ENCODE measurements at regions not wholly inside any gene's neighbourhood (a gene's known extent, or its start where the extent isn't known, plus 50 kb on each side); places are given as distances from the start of the nearest gene placed in this dataset.

DNA sequence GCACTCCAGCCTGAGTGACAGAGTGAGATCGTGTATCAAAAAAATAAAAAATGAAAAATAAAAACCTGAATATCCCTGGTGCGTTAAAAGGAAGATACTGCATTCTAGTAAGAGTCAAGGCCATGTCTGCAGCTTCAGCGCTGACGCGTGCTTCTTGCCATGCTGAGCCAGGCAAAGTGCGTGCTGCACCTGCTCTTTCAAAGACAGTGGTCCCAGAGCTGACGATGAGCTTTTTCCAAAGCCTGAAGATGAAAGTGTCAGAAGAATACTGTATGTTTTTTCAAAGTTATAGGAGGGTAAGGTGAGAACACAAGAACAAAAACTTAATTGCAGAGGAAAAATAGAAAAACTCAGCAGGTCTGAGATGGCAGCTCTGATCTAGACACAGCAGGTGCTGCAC lies 115.1 kb downstream of the RNASET2 start:
- DNase-seq = no peak

DNA sequence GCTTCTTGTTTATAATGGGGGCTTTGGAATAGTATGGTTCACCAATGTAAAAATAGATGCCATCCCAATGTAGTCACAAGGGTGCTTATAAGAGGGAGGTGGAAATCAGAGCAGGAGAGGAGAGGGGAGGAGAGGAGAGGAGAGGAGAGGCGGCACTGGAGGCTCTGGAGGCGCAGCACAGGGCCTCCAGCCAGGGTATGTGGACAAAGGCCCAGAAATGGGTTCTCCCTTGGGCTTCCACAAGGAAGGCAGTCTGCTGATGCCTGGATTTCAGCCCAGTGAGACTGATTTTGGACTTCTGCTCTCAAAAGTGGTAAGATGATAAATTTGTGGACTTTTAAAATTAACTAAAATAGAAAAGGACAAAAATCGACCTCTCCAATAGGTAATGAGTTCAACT lies 116.8 kb downstream of the RNASET2 start:
- no peak for DNase-seq

DNA sequence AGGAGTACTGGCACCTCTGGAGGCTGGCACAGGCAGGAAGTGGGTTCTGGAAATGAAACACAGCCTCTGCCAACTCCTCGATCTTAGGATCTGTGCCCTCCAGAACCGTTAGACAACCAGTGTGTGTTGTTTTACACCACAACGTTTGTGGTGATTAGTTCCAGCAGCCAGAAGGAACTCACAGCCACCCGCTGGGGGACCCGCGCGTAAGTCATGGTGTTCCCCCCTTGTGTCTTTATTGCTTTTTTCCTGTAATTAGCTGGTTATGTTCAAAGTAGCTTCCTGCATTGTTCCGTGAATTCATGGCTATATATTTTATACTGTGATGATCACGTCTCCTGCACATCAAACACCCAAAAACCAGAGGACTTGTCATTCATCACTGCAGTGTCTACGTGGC lies 117.4 kb downstream of the RNASET2 start:
- no peak for DNase-seq

DNA sequence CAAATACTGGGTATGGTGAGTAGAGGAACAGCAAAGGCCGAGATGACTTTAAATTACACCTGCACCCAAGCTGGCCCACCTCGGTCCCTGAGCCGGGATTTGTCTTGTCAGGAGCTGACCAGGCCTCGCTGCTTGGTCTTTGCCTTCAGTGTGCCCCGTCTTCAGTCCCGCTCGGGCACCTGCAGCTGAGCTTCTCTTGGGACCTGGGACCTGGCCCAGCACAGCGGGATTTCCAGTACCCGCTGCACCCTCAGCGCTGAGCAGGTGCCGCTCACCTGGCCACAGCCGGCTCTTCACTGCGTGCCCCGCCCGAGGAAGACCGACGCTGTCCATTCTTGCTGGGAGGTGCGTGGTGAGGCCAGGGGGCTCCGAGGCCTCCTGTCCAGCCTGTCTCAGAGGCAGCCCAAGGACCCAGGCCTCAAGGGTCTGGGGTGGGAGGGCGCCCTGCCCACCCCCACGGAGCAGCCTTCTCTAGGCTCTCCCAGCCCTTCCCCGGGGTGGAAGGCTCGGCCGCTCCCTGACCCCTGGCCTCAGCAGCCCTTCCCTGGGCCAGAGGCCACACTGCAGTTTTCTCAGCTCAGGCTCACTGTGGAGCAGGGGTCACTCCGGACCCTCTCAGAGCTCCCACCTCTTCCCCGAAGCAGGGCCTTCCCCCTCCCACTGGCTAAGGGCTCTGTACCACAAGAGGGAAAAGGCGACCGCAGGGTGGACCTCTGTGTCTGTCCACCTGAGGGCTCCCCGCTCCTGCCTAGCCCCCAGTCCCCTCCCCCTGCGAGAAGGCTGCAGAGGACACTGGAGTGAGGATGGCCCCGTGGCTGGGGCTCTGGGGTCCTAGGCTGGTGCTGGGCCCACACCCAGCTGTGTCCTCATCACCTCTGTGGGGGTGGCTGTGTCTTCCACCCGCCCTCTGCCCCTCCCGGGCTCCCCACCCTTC lies 119.3 kb downstream of the RNASET2 start:
- DNase-seq = no peak

DNA sequence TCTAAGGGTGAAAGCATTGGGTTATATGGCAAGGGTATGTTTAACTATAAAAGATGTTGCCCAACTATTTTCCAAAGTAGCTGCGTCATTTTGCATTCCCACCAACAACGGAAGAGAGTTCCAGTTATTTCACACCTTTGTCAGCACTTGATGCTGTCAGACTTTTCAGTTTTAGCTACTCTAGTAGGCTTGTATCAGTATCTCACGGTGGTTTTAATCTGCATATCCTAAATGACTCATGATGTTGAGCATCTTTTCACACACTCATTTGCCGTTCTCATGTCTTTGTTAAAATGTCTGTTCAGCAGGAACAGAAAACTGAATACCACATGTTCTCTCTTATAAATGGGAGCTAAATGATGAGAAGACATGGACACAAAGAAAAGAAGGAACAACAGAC lies 122.3 kb downstream of the RNASET2 start:
- DNase-seq = no peak

DNA sequence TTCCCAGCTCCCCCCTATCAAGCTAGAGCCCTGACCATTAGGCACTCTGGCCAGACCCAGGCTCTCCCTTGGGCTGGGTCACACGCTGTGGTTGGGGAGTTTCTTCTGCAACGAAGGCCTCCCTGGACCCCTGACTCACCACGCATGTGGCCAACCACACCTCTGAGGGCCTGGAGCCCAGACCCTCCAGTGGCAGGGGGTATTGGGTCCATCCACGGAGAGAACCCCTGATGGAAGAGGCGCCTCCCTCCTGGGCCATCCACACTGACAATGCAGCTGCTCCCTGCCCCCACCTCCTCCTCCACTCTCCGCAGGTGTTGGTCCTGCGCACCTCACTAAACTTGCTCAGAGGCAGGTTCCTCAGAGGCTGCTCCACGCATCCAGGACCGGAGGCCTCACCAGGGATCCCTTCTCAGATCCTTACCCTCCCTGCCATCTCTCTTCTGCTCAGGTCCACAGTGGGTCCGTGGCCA lies 125.4 kb downstream of the RNASET2 start:
- no peak for DNase-seq

DNA sequence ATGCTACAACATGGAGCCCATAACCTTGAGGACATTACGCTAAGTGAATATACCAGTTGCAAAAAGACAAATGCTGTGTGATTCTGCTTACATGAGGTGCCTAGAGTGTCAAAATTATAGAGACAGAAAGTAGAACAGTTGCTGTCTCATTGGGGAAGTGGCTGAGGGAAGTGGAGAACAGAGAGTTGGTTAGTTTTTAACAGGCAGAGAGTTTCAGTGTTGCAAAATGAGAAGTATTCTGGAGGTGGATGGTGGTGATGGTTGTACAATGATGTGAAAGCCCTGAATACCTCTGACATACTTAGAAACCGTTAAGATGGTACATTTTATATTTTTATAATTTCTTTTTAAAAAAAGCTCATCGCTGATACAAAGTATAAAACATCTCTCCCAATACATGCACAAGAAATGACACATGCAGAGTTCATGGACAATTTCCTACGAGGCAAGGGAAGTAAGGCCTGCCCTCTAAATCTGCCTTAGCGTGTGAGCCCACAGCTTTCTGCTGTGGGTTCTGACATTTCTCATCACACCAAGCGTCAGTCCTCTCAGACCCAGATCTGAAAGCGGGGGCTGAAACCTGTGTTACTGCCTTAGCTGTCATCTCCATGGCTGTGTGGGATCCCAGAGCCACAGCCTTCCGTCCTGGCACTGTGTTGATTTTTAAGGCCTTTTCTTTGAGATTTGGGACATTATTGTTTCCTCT lies 126.0 kb downstream of the RNASET2 start:
- DNase-seq = no peak

DNA sequence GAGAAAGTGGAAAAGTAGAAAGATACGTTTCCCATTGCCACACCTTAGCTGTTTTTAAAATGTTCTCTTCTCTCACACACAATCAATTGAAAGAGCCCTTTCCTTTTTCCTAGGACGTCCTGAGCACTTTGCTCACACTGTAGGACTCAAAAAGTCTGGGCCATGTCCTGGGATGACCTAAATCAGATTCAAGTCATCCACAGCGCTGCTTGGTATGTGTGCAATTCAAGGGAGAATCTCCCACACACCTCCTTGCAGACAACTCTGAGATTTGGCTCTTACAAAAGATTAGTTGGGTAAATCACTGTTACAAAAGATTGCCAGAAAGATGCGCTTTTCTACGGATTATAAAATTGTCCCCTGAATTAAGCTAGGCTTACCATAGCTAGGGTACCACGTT lies 130.1 kb downstream of the RNASET2 start:
- no peak for DNase-seq

DNA sequence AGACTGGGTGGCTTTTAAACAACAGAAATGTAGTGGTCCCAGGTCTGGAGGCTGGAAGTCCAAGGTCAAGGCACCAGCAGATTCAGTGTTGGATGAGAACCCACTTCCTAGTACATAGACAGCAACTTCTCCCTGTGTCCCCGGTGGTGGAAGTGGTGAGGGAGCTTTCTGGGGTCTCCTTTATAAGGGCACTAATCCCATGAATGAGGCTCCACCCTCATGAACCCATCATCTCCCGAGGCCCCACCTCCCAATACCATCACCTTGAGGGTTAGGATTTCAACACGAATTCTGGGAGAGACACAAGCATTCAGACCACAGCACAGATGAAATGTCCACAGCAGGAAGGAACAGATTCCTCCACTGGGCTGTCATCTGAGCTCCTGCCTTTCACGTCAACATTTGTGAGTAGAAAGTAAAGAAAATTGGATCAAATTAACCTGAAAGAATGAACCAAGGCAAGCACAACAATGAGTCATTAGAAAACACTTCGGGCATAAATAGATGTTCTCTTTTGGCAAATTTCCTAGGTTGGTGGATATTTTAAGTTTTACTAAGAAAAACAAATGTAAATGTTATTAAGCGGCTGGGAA lies 130.7 kb downstream of the RNASET2 start:
- no peak for DNase-seq

DNA sequence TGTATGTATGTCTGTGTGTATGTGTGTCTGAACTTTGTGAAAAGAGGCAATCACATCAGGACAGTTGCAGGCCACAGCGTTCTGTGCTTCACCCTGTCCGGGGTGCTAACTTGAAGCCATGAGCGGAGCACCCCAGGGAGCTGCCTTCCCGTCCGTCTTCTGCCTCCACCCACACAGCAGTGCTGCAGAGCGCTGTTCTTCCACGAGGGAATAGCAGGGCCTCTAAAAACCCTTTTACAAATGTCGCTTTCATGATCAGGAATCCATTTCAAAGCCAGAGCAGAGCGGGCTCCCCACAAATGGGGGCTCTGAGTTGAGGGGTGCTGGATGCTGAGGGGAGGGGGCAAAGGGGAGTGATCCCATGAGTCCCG lies 131.5 kb downstream of the RNASET2 start:
- DNase-seq = no peak

DNA sequence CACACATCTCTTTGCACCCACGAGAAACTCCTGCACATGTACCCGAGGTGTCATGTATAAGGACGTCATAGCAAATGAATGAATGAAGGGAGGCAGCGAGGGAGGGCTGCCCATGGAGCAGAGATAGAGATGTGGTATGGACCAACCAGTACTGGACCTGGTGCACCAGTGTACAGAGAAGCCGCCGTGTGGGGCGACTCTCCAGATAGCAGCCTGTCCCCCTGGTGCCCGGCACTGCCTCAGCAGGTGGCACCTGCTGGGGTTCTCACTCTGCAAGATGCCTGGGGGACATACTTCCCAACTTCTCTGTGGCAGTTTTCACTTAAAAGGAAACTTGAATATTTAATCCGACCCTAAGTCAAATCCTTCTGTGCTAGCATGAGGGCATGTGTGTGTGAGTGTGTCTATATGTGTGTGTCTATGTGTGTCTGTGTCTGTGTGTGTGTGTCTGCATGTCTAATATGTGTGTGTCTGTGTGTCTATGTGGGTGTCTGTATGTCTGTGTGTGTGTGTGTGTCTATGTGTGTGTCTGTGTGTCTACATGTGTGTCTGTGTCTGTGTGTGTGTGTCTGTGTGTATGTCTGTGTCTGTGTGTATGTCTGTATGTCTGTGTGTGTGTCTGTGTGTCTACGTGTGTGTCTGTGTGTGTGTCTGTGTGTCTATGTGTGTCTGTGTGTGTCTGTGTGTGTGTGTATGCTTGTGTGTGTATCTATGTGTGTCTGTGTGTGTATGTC lies 132.0 kb downstream of the RNASET2 start:
- DNase-seq = no peak

DNA sequence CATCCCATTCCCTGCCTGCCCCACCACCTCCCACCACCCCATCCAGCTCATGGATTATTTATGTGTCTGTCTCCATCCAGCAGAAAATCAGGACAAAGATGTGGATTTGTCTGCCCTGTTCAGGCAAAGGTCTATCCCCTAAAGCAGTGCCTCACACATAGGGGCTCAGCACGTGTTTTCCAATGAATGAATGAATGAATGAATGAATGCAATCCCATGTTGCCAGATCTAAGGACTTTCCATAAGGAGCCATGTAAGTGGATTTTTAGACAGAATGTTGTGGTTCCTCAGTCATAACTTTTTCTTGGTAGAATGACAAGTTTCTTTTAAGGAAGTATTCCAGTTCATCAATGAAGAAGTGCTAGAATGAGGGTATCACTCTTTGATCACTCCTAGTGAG lies 133.7 kb downstream of the RNASET2 start:
- DNase-seq = no peak

DNA sequence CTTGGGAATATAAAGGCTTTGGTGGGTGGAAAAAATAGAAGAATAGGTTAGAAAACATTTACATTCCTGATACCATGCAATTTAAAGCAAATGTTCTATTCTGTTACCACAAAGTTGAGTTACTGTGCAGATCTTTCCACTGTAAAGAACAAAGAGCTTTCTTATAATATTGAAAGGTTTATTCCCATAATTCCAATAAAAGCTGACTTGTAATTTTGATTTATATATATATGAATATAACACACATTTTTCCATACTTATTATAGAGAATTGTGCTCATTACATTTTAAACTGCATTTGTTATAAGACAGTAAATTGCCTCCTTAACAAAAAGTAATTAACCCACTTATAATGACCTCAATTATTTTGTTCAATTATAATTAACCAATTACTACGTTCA lies 135.9 kb downstream of the RNASET2 start:
- no peak for DNase-seq

DNA sequence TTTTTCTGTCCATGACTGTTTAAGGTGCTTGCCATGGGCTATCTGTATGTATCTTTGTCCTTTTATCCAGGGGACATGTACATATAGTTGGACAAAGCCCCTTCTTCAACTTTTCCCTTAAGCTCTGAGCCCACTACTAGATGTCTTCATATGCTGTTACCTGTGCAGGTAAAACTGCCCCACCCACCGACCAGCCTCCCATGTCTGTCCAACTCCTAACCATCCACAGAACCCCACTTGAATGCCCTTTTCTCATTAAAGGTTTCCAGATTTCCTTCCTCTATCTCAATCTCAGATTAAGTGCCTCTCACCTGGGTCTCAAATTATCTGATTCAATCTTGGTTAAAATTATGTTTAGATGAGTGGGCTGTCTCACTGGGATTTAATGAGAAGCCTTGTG lies 136.3 kb downstream of the RNASET2 start:
- no peak for DNase-seq

DNA sequence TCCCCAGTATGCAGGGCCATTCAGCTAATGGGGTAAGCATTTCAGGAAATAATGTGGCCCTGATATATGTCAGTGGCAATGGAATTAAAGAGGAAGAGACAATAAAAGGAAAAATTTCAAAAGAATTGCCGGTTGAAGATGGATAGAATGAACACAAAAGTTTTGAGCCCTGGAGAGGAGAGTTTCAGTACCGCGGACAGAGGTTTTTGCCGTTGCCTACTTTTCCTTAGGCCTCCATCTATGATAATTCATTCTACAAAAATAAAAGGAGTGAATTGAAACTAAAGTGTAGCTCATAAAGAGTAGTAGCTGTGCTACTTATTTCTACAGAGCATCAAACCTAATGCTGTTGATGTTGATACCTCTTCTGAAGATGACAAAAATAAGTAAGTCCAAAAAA lies 140.7 kb downstream of the RNASET2 start:
- no peak for DNase-seq

DNA sequence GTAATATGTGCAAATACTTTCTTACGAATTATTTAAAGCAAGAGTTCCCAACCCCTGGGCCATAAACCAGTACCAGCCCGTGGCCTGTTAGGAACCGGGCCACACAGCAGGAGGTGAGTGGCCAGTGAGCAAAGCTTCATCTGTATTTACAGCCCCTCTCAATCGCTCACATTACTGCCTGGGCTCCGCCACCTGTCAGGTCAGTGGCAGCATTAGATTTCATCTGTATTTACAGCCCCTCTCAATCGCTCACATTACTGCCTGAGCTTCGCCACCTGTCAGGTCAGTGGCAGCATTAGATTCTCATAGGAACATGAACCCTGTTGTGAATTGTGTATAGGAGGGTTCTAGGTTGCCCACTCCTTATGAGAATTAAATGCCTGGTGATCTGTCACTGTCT lies 142.0 kb downstream of the RNASET2 start:
- DNase-seq = no peak

DNA sequence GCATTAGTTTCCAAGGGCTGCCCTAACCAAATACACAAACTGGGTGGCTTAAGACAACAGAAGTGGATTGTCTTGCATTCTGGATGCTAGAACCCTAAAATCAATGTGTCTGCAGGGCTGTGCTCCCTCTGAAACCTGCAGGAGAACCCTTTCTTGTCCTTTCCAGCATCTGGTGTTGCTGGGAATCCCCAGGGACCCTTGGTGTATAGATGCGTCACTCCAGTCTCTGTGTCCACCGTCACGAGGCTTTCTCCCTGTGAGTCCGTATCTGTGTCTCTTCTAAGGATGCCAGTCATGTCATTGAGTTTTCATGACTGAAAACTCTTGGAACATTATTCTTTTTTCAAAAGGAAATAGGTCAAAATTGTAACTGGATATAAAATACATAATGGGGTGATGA lies 142.9 kb downstream of the RNASET2 start:
- no peak for DNase-seq

DNA sequence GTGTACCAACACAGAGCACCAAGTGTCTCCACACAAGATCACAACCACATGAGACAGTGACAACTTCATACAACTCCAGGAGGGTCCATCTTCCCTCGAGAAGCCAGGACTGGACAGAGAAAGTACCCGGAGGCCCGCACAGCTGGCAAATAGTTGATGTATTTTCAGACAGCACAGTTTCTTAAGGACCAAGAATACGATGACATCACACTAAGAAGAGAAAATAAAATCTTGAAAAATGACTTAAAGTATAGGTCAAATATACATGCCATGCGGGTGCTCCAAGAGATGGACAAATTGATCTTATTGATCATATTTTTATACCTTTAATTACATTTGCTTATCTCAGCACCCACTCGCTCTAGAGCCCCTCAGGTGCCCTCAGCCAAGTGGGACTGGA lies 145.5 kb downstream of the RNASET2 start:
- DNase-seq = no peak

DNA sequence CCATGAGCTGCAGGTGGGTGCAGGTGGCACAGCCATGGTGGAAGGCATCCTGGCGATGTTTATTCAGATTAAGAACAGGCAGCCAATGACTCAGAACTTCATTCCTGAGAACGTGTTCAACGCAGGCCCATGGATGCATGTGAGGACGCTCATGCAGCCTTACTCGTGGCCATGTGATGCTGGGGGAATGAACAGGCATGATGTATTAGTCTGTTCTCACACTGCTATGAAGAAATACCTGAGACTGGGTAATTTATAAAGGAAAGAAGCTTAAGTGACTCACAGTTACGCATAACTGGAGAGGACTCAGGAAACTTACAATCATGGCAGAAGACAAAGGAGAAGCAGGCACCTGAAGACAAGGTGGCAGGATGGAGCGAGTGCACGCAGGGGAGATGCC lies 146.6 kb downstream of the RNASET2 start:
- no peak for DNase-seq

DNA sequence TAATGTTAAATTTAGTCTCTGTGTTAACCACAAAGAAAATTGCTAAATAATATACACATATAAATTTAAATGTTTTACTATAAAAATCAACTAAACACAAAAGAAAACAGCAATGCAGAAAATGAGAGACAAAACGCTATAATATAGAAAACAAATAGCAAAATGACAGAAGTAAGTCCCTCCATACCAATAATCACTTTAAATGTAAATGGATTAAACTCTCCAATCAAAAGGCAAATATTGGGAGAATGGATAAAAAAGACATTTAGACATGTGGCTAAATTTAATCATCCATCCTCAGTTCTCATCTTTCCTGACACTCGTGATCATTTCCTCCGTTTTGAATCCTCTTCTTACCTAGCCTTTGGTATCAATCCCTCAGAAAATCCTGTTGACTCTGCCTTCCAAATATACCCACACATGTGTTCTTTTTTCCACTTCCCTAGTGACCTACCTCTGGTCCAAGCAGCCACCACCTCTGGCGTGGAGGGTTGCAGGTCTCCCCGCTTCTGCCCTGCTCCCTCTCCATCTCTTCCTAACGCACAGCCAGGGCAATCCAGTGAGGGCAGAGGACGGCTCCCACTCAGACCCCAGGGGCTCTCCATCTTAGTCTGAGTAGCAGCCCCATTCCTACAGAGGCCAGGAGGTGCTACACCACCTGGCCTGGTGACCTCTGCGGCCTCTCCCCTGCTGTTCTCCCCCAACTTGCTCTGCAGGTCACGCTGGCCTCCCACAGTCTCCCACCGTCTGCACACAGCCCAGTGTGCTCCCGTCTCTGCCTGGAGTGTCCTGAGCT lies 149.2 kb downstream of the RNASET2 start:
- no peak for DNase-seq

DNA sequence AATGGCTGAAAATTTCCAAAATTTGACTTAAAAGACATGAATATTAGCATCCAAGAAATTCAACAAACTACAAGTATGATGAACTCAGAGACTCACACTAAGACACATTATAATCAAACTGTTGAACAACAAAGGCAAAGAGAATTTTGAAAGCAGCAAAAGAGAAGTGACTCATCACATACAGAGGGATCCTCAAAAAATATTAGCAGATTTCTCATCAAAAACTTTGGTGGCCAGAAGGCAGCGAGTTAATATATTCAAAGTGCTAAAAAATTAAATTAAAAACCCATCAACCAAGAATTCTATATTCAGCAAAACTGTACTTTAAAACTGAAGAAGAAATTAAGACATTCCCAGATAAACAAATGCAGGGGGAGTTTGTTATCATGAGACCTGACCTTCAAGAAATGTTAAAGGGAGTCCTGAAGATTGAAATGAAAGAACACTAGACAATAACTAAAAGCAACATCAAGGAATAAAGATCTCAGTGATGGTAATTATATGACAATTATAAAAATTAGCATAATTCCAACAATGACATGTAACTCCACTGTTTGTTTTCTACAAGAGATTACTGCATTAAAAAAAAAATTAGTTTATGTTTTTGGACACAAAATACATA lies 150.0 kb downstream of the RNASET2 start:
- no peak for DNase-seq

DNA sequence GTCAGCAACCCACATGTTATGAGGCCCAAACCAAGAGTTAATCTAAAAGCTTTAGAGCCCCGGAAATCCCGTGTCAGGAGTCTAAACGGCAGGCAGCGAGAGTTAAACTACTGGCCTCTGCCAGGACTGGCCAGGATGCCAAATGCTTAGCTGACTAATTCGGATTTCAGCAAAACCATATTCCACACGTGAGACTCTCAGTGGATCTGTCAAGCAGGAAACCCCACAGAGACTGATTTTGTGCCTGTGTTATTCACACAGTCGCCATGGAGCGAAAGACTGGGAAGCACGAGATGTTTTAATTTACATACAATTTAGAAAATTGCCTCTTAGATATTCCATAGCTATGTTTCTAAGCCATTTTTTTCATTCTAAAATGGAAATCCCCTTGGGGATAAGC lies 152.9 kb downstream of the RNASET2 start:
- no peak for DNase-seq
